ENCODE measurements at regions not wholly inside any gene's neighbourhood (a gene's known extent, or its start where the extent isn't known, plus 50 kb on each side); places are given as distances from the start of the nearest gene placed in this dataset.

- Histone ChIP-seq H3K4me1 (no peaks in the 10 kb centered on the region), H3K4me3 (no peak overlapping the region), H3K9me3 (no peaks in the 10 kb centered on the region), H3K27ac (no peak overlapping the region), H3K36me3 (no peaks in the 10 kb centered on the region), H3K27me3 (no peaks in the 10 kb centered on the region)
- no peak for ATAC-seq (ENCODE audit: low FRiP score in 2 of 2)
- TF ChIP-seq EP300 (IDR thresholded peaks at IDR 0.05) (no peak), POLR2A (IDR thresholded peaks at IDR 0.05) (no peak), POLR2AphosphoS5 (IDR thresholded peaks at IDR 0.05) (no peak), CTCF (IDR thresholded peaks at IDR 0.05) (no peak)
- 64 to 76% methylated on average over 3 of the region's 3 CpGs for WGBS, 2 donors
- DNase-seq, result no peak
Measured at GRCh38 chr18:39031647-39032046, 1466.0 kb upstream of the CELF4 start.

GRCh38 chr18:39030124-39030655 is 1464.6 kb upstream of the CELF4 start:
- H3K4me3 ChIP-seq, result no peak overlapping the region
- TF ChIP-seq EP300 (IDR thresholded peaks at IDR 0.05) (no peak), POLR2AphosphoS5 (IDR thresholded peaks at IDR 0.05) (no peak), CTCF (IDR thresholded peaks at IDR 0.05) (no peak), POLR2A (IDR thresholded peaks at IDR 0.05) (no peak)
- H3K27ac ChIP-seq, result no peak overlapping the region
- H3K36me3 ChIP-seq, result no peaks in the 10 kb centered on the region
- H3K9me3 ChIP-seq, result no peaks in the 10 kb centered on the region
- no peaks in the 10 kb centered on the region for H3K4me1 ChIP-seq
- ATAC-seq (ENCODE audit: low FRiP score in 2 of 2), result no peak
- 81 to 90% methylated on average over 2 of the region's 2 CpGs for WGBS, 2 donors
- DNase-seq, result no peak
- no peaks in the 10 kb centered on the region for H3K27me3 ChIP-seq

GRCh38 chr18:39025531-39025930 is 1459.9 kb upstream of the CELF4 start:
- Histone ChIP-seq H3K27ac (no peak overlapping the region), H3K4me3 (no peak overlapping the region), H3K4me1 (no peaks in the 10 kb centered on the region), H3K9me3 (no peaks in the 10 kb centered on the region), H3K27me3 (no peaks in the 10 kb centered on the region), H3K36me3 (no peaks in the 10 kb centered on the region)
- DNase-seq (no peak), ATAC-seq (ENCODE audit: low FRiP score in 2 of 2) (no peak)
- 40 to 74% methylated on average over 2 of the region's 2 CpGs for WGBS, 2 donors
- TF ChIP-seq CTCF (IDR thresholded peaks at IDR 0.05) (no peak), EP300 (IDR thresholded peaks at IDR 0.05) (no peak), POLR2A (IDR thresholded peaks at IDR 0.05) (no peak)

- TF ChIP-seq POLR2AphosphoS5 (IDR thresholded peaks at IDR 0.05), result no peak
- no peak for TF ChIP-seq EP300 (IDR thresholded peaks at IDR 0.05)
- no peak for TF ChIP-seq POLR2A (IDR thresholded peaks at IDR 0.05)
- no peak for TF ChIP-seq CTCF (IDR thresholded peaks at IDR 0.05)
- no peak for ATAC-seq (ENCODE audit: low FRiP score in 2 of 2)
- no peaks in the 10 kb centered on the region for H3K27me3 ChIP-seq
- no peak overlapping the region for H3K27ac ChIP-seq
- H3K9me3 ChIP-seq, result no peaks in the 10 kb centered on the region
- no peaks in the 10 kb centered on the region for H3K36me3 ChIP-seq
- no peak for DNase-seq
- no peaks in the 10 kb centered on the region for H3K4me1 ChIP-seq
- 62 to 66% methylated on average over 3 of the region's 3 CpGs for WGBS, 2 donors
- no peak overlapping the region for H3K4me3 ChIP-seq
Measured at GRCh38 chr18:39019989-39020388, 1454.4 kb upstream of the CELF4 start.
